ENCODE measurements at regions not wholly inside any gene's neighbourhood (a gene's known extent, or its start where the extent isn't known, plus 50 kb on each side); places are given as distances from the start of the nearest gene placed in this dataset.
"Not testable (repeated sequence)": the region's sequence is repeated elsewhere in the genome, so short reads cannot be mapped to it uniquely, and the experiment has no call there.

DNA sequence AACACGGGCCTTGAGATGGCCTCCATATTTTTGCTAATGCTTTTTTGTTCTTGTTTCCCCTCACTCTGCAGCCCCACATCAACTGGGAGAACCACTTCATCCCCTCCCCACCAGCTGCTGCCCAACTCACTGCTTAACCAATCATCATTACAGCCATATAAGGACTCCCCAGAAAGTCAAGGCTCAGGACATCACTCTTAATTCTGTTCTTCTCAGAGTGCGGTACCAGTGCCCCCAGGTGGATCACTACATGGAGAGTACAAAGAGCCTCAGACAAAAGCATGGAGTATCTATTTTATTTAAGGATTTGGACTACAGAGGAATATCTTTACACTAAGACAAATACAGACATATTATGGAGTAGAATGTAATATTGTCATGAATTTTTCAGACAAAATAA lies 340.6 kb downstream of the PAX3 start:
- Mint-ChIP-seq H3K9me3 (peaks cover 0 to 2% (median 0%) of the 10 kb centered on the region in 5 donors), H3K4me1 (no peaks in the 10 kb centered on the region), H3K4me3 (no peak overlapping the region), H3K27ac (no peak overlapping the region), H3K27me3 (no peaks in the 10 kb centered on the region), H3K36me3 (no peaks in the 10 kb centered on the region)
- no peak for DNase-seq
- no peak overlapping the region for H3K4me3 ChIP-seq (ENCODE audit: low read length)
- H3K27ac ChIP-seq (ENCODE audit: low read depth, low read length): no peak overlapping the region
- no peaks in the 10 kb centered on the region for H3K4me1 ChIP-seq (ENCODE audit: insufficient read depth, low read length)
- POLR2A ChIA-PET: no interaction called here
- no peaks in the 10 kb centered on the region for H3K9me3 ChIP-seq (ENCODE audit: low read length)
- no peaks in the 10 kb centered on the region for H3K36me3 ChIP-seq (ENCODE audit: insufficient read depth, low read length)
- no peaks in the 10 kb centered on the region for H3K27me3 ChIP-seq (ENCODE audit: insufficient read depth, low read length, poor library complexity, severe bottlenecking)
- CTCF ChIA-PET: no interaction called here

GRCh38 chr2:221948076-221948475 lies 350.7 kb downstream of the PAX3 start:
- H3K4me1 Mint-ChIP-seq: no peaks in the 10 kb centered on the region
- Histone ChIP-seq H3K4me3 (ENCODE audit: low read length) (no peak overlapping the region), H3K27ac (ENCODE audit: low read depth, low read length) (no peak overlapping the region), H3K36me3 (ENCODE audit: insufficient read depth, low read length) (no peaks in the 10 kb centered on the region), H3K27me3 (ENCODE audit: insufficient read depth, low read length, poor library complexity, severe bottlenecking) (no peaks in the 10 kb centered on the region), H3K9me3 (ENCODE audit: low read length) (no peaks in the 10 kb centered on the region), H3K4me1 (ENCODE audit: insufficient read depth, low read length) (no peaks in the 10 kb centered on the region)
- DNase-seq: no peak
- no peaks in the 10 kb centered on the region for H3K36me3 Mint-ChIP-seq
- CTCF ChIA-PET: no interaction called here
- peaks cover 0 to 3% (median 0%) of the 10 kb centered on the region in 5 donors for H3K9me3 Mint-ChIP-seq
- POLR2A ChIA-PET: no interaction called here
- peaks cover 0 to 1% of the 10 kb centered on the region in 2 donors for H3K27me3 Mint-ChIP-seq
- H3K27ac Mint-ChIP-seq: no peak overlapping the region
- H3K4me3 Mint-ChIP-seq: no peak overlapping the region

DNA sequence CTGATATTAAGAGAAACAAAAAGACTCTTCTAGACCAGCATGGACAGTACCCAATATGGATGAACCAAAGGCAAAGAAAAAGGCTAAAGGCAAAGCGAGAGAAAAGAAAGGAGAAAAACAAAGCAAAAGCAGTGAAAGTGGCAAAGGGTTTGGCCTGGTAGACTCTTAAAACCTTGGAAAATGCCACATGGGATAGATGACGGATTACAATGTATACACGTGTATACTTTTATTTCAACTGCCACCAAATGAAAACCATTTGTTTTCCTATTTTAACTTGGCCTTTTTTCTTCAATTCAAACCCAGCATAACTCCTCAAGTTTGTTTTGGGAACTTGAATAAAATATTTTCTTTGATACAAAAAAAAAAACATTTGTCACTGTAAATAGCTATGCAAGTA lies 354.3 kb downstream of the PAX3 start:
- H3K9me3 Mint-ChIP-seq; H3K4me3 ChIP-seq (ENCODE audit: low read length); H3K27ac ChIP-seq (ENCODE audit: low read depth, low read length); H3K9me3 ChIP-seq (ENCODE audit: low read length); H3K4me1 Mint-ChIP-seq; CTCF ChIA-PET; H3K27ac Mint-ChIP-seq; H3K36me3 ChIP-seq (ENCODE audit: insufficient read depth, low read length); H3K36me3 Mint-ChIP-seq; DNase-seq; POLR2A ChIA-PET; H3K4me1 ChIP-seq (ENCODE audit: insufficient read depth, low read length); H3K27me3 ChIP-seq (ENCODE audit: insufficient read depth, low read length, poor library complexity, severe bottlenecking); H3K4me3 Mint-ChIP-seq; H3K27me3 Mint-ChIP-seq: not testable (repeated sequence)

- Histone ChIP-seq H3K4me1 (ENCODE audit: insufficient read depth, low read length) (no peaks in the 10 kb centered on the region), H3K4me3 (ENCODE audit: low read length) (no peak overlapping the region), H3K27ac (ENCODE audit: low read depth, low read length) (no peak overlapping the region), H3K27me3 (ENCODE audit: insufficient read depth, low read length, poor library complexity, severe bottlenecking) (no peaks in the 10 kb centered on the region), H3K36me3 (ENCODE audit: insufficient read depth, low read length) (no peaks in the 10 kb centered on the region), H3K9me3 (ENCODE audit: low read length) (no peaks in the 10 kb centered on the region)
- ChIA-PET POLR2A (no interaction called here), CTCF (no interaction called here)
- Mint-ChIP-seq H3K27me3 (no peaks in the 10 kb centered on the region), H3K9me3 (no peaks in the 10 kb centered on the region), H3K36me3 (no peaks in the 10 kb centered on the region), H3K4me3 (no peak overlapping the region), H3K4me1 (no peaks in the 10 kb centered on the region), H3K27ac (no peak overlapping the region)
- no peak for DNase-seq
Observed at GRCh38 chr2:221943076-221943810, 355.6 kb downstream of the PAX3 start.

DNA sequence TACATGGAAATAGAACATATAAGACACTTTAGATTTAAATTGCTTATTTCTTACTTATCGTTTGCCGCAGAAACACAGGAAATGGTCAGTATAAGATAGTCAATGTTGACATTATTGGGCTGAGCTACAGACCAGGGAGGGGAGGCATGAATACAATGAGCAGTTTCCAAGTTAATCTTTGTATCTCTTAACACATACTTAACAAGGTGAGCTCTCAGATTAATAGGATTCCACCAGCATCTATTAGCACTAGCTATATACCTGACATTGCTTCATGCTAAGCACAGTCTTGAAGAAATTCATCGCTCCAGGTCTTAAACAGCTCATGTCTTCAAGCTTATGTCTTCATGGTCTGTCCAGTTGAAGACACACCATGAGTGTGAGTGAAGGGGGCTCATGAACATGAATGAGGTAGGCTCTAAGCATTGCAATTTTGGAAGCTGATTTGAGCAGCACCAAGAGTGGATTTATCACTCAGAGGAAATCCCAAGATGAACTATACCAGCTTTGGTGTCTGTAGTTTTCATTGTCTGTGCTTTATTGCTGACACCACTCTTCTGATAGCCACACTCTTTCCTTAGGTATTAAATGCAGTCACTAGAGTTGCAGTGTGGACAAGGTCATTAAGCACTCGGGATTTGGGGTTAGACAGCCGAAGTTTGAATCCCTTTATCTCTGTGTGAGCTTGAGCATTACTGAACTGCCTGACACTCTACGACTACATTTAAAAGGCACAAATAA lies 359.3 kb upstream of the EPHA4 start:
- no peaks in the 10 kb centered on the region for H3K4me1 ChIP-seq (ENCODE audit: insufficient read depth, low read length)
- H3K36me3 ChIP-seq (ENCODE audit: insufficient read depth, low read length): no peaks in the 10 kb centered on the region
- H3K4me3 ChIP-seq (ENCODE audit: low read length): no peak overlapping the region
- Mint-ChIP-seq H3K9me3 (peaks cover 0 to 6% (median 0%) of the 10 kb centered on the region in 5 donors), H3K27ac (no peak overlapping the region), H3K4me1 (no peaks in the 10 kb centered on the region), H3K4me3 (no peak overlapping the region), H3K36me3 (no peaks in the 10 kb centered on the region), H3K27me3 (peaks cover 0 to 4% of the 10 kb centered on the region in 2 donors)
- ChIA-PET POLR2A (no interaction called here), CTCF (no interaction called here)
- no peak overlapping the region for H3K27ac ChIP-seq (ENCODE audit: low read depth, low read length)
- no peaks in the 10 kb centered on the region for H3K27me3 ChIP-seq (ENCODE audit: insufficient read depth, low read length, poor library complexity, severe bottlenecking)
- no peaks in the 10 kb centered on the region for H3K9me3 ChIP-seq (ENCODE audit: low read length)
- no peak for DNase-seq

GRCh38 chr2:221929259-221929658 lies 357.2 kb upstream of the EPHA4 start:
- H3K27ac ChIP-seq (ENCODE audit: low read depth, low read length): no peak overlapping the region
- peaks cover 0 to 6% (median 0%) of the 10 kb centered on the region in 5 donors for H3K9me3 Mint-ChIP-seq
- no peak for DNase-seq
- ChIA-PET POLR2A (no interaction called here), CTCF (no interaction called here)
- H3K4me3 ChIP-seq (ENCODE audit: low read length): no peak overlapping the region
- H3K4me1 ChIP-seq (ENCODE audit: insufficient read depth, low read length): no peaks in the 10 kb centered on the region
- H3K9me3 ChIP-seq (ENCODE audit: low read length): no peaks in the 10 kb centered on the region
- no peak overlapping the region for H3K4me3 Mint-ChIP-seq
- H3K36me3 ChIP-seq (ENCODE audit: insufficient read depth, low read length): no peaks in the 10 kb centered on the region
- H3K27ac Mint-ChIP-seq: no peak overlapping the region
- H3K27me3 ChIP-seq (ENCODE audit: insufficient read depth, low read length, poor library complexity, severe bottlenecking): no peaks in the 10 kb centered on the region
- peaks cover 0 to 1% of the 10 kb centered on the region in 2 donors for H3K27me3 Mint-ChIP-seq
- H3K36me3 Mint-ChIP-seq: no peaks in the 10 kb centered on the region
- H3K4me1 Mint-ChIP-seq: no peaks in the 10 kb centered on the region

GRCh38 chr2:221926327-221926726 lies 354.2 kb upstream of the EPHA4 start:
- no peak overlapping the region for H3K4me3 Mint-ChIP-seq
- DNase-seq: no peak
- no peaks in the 10 kb centered on the region for H3K4me1 ChIP-seq (ENCODE audit: insufficient read depth, low read length)

DNA sequence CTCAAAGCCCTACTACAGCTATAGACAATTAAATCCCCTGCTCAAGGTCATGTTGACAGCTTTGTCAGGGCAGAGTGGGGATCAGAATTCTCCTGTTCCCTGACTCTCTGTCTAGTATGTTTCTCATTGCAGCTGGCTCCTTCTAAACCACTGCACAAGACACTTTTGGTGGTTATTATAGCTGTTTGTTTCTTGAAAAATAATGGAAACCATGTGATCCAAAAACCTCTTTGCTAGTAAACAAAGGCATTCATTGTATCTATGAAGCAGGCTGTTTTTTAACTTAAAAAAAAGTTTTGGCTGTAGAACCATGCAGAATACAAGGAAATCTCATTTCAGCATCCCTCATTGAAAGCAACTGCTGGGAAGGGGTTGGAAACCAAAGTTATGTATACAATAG lies 352.5 kb upstream of the EPHA4 start:
- H3K27ac Mint-ChIP-seq: no peak overlapping the region
- H3K36me3 Mint-ChIP-seq: no peaks in the 10 kb centered on the region
- Histone ChIP-seq H3K4me1 (ENCODE audit: insufficient read depth, low read length) (no peaks in the 10 kb centered on the region), H3K4me3 (ENCODE audit: low read length) (no peak overlapping the region), H3K27ac (ENCODE audit: low read depth, low read length) (no peak overlapping the region), H3K9me3 (ENCODE audit: low read length) (no peaks in the 10 kb centered on the region), H3K36me3 (ENCODE audit: insufficient read depth, low read length) (no peaks in the 10 kb centered on the region), H3K27me3 (ENCODE audit: insufficient read depth, low read length, poor library complexity, severe bottlenecking) (no peaks in the 10 kb centered on the region)
- no peaks in the 10 kb centered on the region for H3K9me3 Mint-ChIP-seq
- no peak overlapping the region for H3K4me3 Mint-ChIP-seq
- peaks cover 0 to 1% of the 10 kb centered on the region in 2 donors for H3K27me3 Mint-ChIP-seq
- CTCF ChIA-PET: no interaction called here
- POLR2A ChIA-PET: no interaction called here
- no peak for DNase-seq
- no peaks in the 10 kb centered on the region for H3K4me1 Mint-ChIP-seq

More at GRCh38 chr2:221926327-221926726, 354.2 kb upstream of the EPHA4 start:
- Mint-ChIP-seq H3K4me1 (no peaks in the 10 kb centered on the region), H3K27me3 (peaks cover 0 to 1% of the 10 kb centered on the region in 2 donors), H3K36me3 (no peaks in the 10 kb centered on the region), H3K27ac (no peak overlapping the region), H3K9me3 (no peaks in the 10 kb centered on the region)
- no peak overlapping the region for H3K27ac ChIP-seq (ENCODE audit: low read depth, low read length)
- H3K36me3 ChIP-seq (ENCODE audit: insufficient read depth, low read length): no peaks in the 10 kb centered on the region
- ChIA-PET POLR2A (no interaction called here), CTCF (no interaction called here)
- no peaks in the 10 kb centered on the region for H3K27me3 ChIP-seq (ENCODE audit: insufficient read depth, low read length, poor library complexity, severe bottlenecking)
- H3K9me3 ChIP-seq (ENCODE audit: low read length): no peaks in the 10 kb centered on the region
- H3K4me3 ChIP-seq (ENCODE audit: low read length): no peak overlapping the region

Measured in CD8-positive, alpha-beta memory T cell (primary cell).